Gastrocnemius medialis (tissue), 4 donors: ENCODE measurements at regions not wholly inside any gene's neighbourhood (a gene's known extent, or its start where the extent isn't known, plus 50 kb on each side); places are given as distances from the start of the nearest gene placed in this dataset.

Experiments
- ATAC-seq, 2 donors: fragments of 150-250 bp; one replicate each; pipeline ENCODE4 v1.9.1; 2016
- DNase-seq, 2 donors: peaks; one replicate each; pipeline ENCODE4 v3.0.0-alpha.2; 2019
- H3K27ac ChIP-seq, 4 donors: fragments of 200-600 bp; sonication (generic); 1 replicate in 1 of 4; 2 replicates in 3 of 4; pipeline ENCODE4 v1.5.1; 2016 to 2018; ENCODE audit warnings: mild to moderate bottlenecking in 2 of 4, moderate library complexity in 1 of 4
- H3K27me3 ChIP-seq, 3 donors: fragments of 200-600 bp; sonication (generic) in 2 of 3; 1 replicate in 1 of 3; 2 replicates in 2 of 3; pipeline versions ENCODE4 v1.5.1 to v1.6.0; 2016 to 2019; ENCODE audit warnings: mild to moderate bottlenecking in 1 of 3, moderate library complexity in 1 of 3
- H3K36me3 ChIP-seq, 2 donors: fragments of 200-600 bp; sonication (generic) in 1 of 2; one replicate each; pipeline ENCODE4 v1.5.1; 2017 to 2018
- H3K4me1 ChIP-seq, 2 donors: fragments of 200-600 bp; sonication (generic) in 1 of 2; one replicate each; pipeline ENCODE4 v1.5.1; 2016 to 2017; ENCODE audit warnings: mild to moderate bottlenecking in 2 of 2
- H3K4me3 ChIP-seq, 4 donors: fragments of 200-600 bp; sonication (generic) in 3 of 4; 1 replicate in 1 of 4; 2 replicates in 3 of 4; pipeline ENCODE4 v1.5.1; 2016 to 2019; ENCODE audit warnings: mild to moderate bottlenecking in 2 of 4
- H3K9me3 ChIP-seq, 3 donors: fragments of 200-600 bp; sonication (generic) in 2 of 3; 1 replicate in 1 of 3; 2 replicates in 2 of 3; pipeline ENCODE4 v1.5.1; 2016 to 2019
- CTCF ChIP-seq, 5 experiments: fragments of 450-650 bp in 3 of 5; fragments of 200-600 bp in 2 of 5; sonication (generic) in 2 of 5; IDR thresholded peaks in 4 of 5; conservative IDR thresholded peaks in 1 of 5; 1 replicate in 4 of 5; 2 replicates in 1 of 5; pipeline ENCODE4 v1.5.1; 2016 to 2019; ENCODE audit warnings: antibody characterized with exemption in 5 of 5, mild to moderate bottlenecking in 3 of 5, moderate library complexity in 3 of 5
- POLR2A ChIP-seq, 2 donors: fragments of 450-650 bp; IDR thresholded peaks; one replicate each; pipeline ENCODE4 v1.6.1; 2017; ENCODE audit warnings: antibody characterized with exemption in 2 of 2, mild to moderate bottlenecking in 2 of 2, moderate library complexity in 2 of 2
- in situ Hi-C, 4 donors: fragments of 200-750 bp; cut with MboI; loops; one replicate each; pipeline versions ENCODE4 v1.15.0 to v1.8.0; 2017; ENCODE audit warnings: low sequenced_read_pairs in 4 of 4
- intact Hi-C: fragments of 100-400 bp; cut with DNase I; formaldehyde crosslinking; loops from one replicate; pipeline ENCODE4 v1.15.1; 2023; ENCODE audit warnings: low total_unique reads

GRCh38 chr6:92297101-92297500, 1122.3 kb downstream of the EPHA7 start:
- intact Hi-C loops: no loop called here
- in situ Hi-C loops: no loop called here
- ATAC-seq (no peak), DNase-seq (no peak)
- no peaks in the 10 kb centered on the region for H3K4me1 ChIP-seq
- H3K4me3 ChIP-seq: no peak overlapping the region
- no peak for TF ChIP-seq CTCF (IDR thresholded peaks at IDR 0.05 in 4 of 5, conservative IDR thresholded peaks at IDR 0.05 in 1 of 5)
- no peak for TF ChIP-seq POLR2A (IDR thresholded peaks at IDR 0.05)
- no peaks in the 10 kb centered on the region for H3K27me3 ChIP-seq
- no peaks in the 10 kb centered on the region for H3K36me3 ChIP-seq
- H3K9me3 ChIP-seq: no peaks in the 10 kb centered on the region
- no peak overlapping the region for H3K27ac ChIP-seq

- DNase-seq (no peak), ATAC-seq (no peak)
- in situ Hi-C loops (no loop called here), intact Hi-C loops (no loop called here)
- Histone ChIP-seq H3K27ac (no peak overlapping the region), H3K36me3 (no peaks in the 10 kb centered on the region), H3K4me1 (no peaks in the 10 kb centered on the region), H3K9me3 (no peaks in the 10 kb centered on the region), H3K27me3 (no peaks in the 10 kb centered on the region), H3K4me3 (no peak overlapping the region)
- TF ChIP-seq CTCF (IDR thresholded peaks at IDR 0.05 in 4 of 5, conservative IDR thresholded peaks at IDR 0.05 in 1 of 5) (no peak), POLR2A (IDR thresholded peaks at IDR 0.05) (no peak)
Measured at GRCh38 chr6:92292067-92292466, 1127.3 kb downstream of the EPHA7 start.

GRCh38 chr6:92289831-92290230, 1129.5 kb downstream of the EPHA7 start:
- no peak for DNase-seq
- TF ChIP-seq POLR2A (IDR thresholded peaks at IDR 0.05) (no peak), CTCF (IDR thresholded peaks at IDR 0.05 in 4 of 5, conservative IDR thresholded peaks at IDR 0.05 in 1 of 5) (no peak)
- Histone ChIP-seq H3K4me1 (no peaks in the 10 kb centered on the region), H3K9me3 (no peaks in the 10 kb centered on the region), H3K27me3 (no peaks in the 10 kb centered on the region), H3K27ac (no peak overlapping the region), H3K36me3 (no peaks in the 10 kb centered on the region), H3K4me3 (no peak overlapping the region)
- in situ Hi-C loops: no loop called here
- ATAC-seq: no peak
- intact Hi-C loops: no loop called here

DNA sequence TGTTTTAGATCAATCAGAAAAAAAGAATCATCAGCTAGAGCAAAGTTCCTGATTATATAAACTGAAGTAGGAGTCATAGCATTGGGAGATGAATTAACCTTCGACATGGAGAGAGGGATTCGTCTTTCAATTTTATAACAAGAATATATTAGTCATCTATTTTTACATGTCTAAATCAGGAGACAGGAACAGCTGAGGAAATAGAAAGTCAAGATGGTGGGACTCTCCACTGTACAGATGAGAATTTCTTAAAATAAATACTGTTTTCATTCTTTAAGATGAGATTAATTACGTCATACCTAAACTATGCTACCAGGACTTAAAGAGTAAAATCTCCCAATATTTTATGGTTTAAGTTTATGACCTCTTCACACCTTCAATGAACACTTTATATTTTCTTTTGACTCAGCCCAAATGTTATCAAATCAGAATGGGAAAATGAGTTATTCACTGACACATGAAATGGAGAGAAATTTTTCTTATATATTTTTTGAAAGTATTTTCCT, 1137.7 kb downstream of the EPHA7 start:
- TF ChIP-seq POLR2A (IDR thresholded peaks at IDR 0.05): no peak
- TF ChIP-seq CTCF (IDR thresholded peaks at IDR 0.05 in 4 of 5, conservative IDR thresholded peaks at IDR 0.05 in 1 of 5): no peak
- Histone ChIP-seq H3K27ac (no peak overlapping the region), H3K4me3 (no peak overlapping the region), H3K27me3 (no peaks in the 10 kb centered on the region), H3K4me1 (no peaks in the 10 kb centered on the region), H3K9me3 (no peaks in the 10 kb centered on the region), H3K36me3 (no peaks in the 10 kb centered on the region)
- DNase-seq (no peak), ATAC-seq (no peak)
- intact Hi-C loops (no loop called here), in situ Hi-C loops (no loop called here)

GRCh38 chr6:92275150-92275549, 1144.2 kb downstream of the EPHA7 start:
- Histone ChIP-seq H3K36me3 (no peaks in the 10 kb centered on the region), H3K27ac (no peak overlapping the region), H3K4me3 (no peak overlapping the region), H3K27me3 (no peaks in the 10 kb centered on the region), H3K9me3 (no peaks in the 10 kb centered on the region), H3K4me1 (no peaks in the 10 kb centered on the region)
- intact Hi-C loops: no loop called here
- no peak for TF ChIP-seq CTCF (IDR thresholded peaks at IDR 0.05 in 4 of 5, conservative IDR thresholded peaks at IDR 0.05 in 1 of 5)
- TF ChIP-seq POLR2A (IDR thresholded peaks at IDR 0.05): no peak
- DNase-seq (no peak), ATAC-seq (no peak)
- in situ Hi-C loops: no loop called here
